ENCODE measurements at regions not wholly inside any gene's neighbourhood (a gene's known extent, or its start where the extent isn't known, plus 50 kb on each side); places are given as distances from the start of the nearest gene placed in this dataset.

- no peaks in the 10 kb centered on the region for H3K9me3 ChIP-seq (ENCODE audit: severe bottlenecking)
- no peak overlapping the region for H3K27ac ChIP-seq (ENCODE audit: poor library complexity, severe bottlenecking)
- DNase-seq (ENCODE audit: low spot score) = no peak
- TF ChIP-seq CTCF (IDR thresholded peaks at IDR 0.05; ENCODE audit: poor library complexity, severe bottlenecking) = no peak
- H3K4me3 ChIP-seq (ENCODE audit: severe bottlenecking) = no peak overlapping the region
- H3K4me1 ChIP-seq (ENCODE audit: insufficient read depth, poor library complexity, severe bottlenecking) = no peaks in the 10 kb centered on the region
- ATAC-seq (ENCODE audit: low read depth) = no peak
- H3K27me3 ChIP-seq (ENCODE audit: insufficient read depth, poor library complexity, severe bottlenecking) = no peaks in the 10 kb centered on the region
- no peaks in the 10 kb centered on the region for H3K36me3 ChIP-seq (ENCODE audit: low read depth)
These were observed 322.2 kb upstream of the HS6ST1 start for GRCh38 chr2:128640845-128641360.

- DNase-seq (ENCODE audit: low spot score) (no peak), ATAC-seq (ENCODE audit: low read depth) (no peak)
- no peak overlapping the region for H3K4me3 ChIP-seq (ENCODE audit: severe bottlenecking)
- H3K9me3 ChIP-seq (ENCODE audit: severe bottlenecking) = no peaks in the 10 kb centered on the region
- TF ChIP-seq CTCF (IDR thresholded peaks at IDR 0.05; ENCODE audit: poor library complexity, severe bottlenecking) = no peak
- H3K27me3 ChIP-seq (ENCODE audit: insufficient read depth, poor library complexity, severe bottlenecking) = no peaks in the 10 kb centered on the region
- H3K36me3 ChIP-seq (ENCODE audit: low read depth) = no peaks in the 10 kb centered on the region
- H3K4me1 ChIP-seq (ENCODE audit: insufficient read depth, poor library complexity, severe bottlenecking) = no peaks in the 10 kb centered on the region
- H3K27ac ChIP-seq (ENCODE audit: poor library complexity, severe bottlenecking) = no peak overlapping the region
These were observed 322.9 kb upstream of the HS6ST1 start for GRCh38 chr2:128641421-128642080.

- Histone ChIP-seq H3K9me3 (ENCODE audit: severe bottlenecking) (no peaks in the 10 kb centered on the region), H3K27me3 (ENCODE audit: insufficient read depth, poor library complexity, severe bottlenecking) (no peaks in the 10 kb centered on the region), H3K4me3 (ENCODE audit: severe bottlenecking) (no peak overlapping the region), H3K4me1 (ENCODE audit: insufficient read depth, poor library complexity, severe bottlenecking) (no peaks in the 10 kb centered on the region), H3K27ac (ENCODE audit: poor library complexity, severe bottlenecking) (no peak overlapping the region), H3K36me3 (ENCODE audit: low read depth) (no peaks in the 10 kb centered on the region)
- no peak for TF ChIP-seq CTCF (IDR thresholded peaks at IDR 0.05; ENCODE audit: poor library complexity, severe bottlenecking)
- DNase-seq (ENCODE audit: low spot score) (no peak), ATAC-seq (ENCODE audit: low read depth) (no peak)
These were observed 323.6 kb upstream of the HS6ST1 start for GRCh38 chr2:128642316-128642715.

GRCh38 chr2:128642821-128643220, 324.2 kb upstream of the HS6ST1 start:
- Histone ChIP-seq H3K27ac (ENCODE audit: poor library complexity, severe bottlenecking) (no peak overlapping the region), H3K36me3 (ENCODE audit: low read depth) (no peaks in the 10 kb centered on the region), H3K9me3 (ENCODE audit: severe bottlenecking) (no peaks in the 10 kb centered on the region), H3K4me3 (ENCODE audit: severe bottlenecking) (no peak overlapping the region), H3K27me3 (ENCODE audit: insufficient read depth, poor library complexity, severe bottlenecking) (no peaks in the 10 kb centered on the region), H3K4me1 (ENCODE audit: insufficient read depth, poor library complexity, severe bottlenecking) (no peaks in the 10 kb centered on the region)
- no peak for TF ChIP-seq CTCF (IDR thresholded peaks at IDR 0.05; ENCODE audit: poor library complexity, severe bottlenecking)
- ATAC-seq (ENCODE audit: low read depth) (no peak), DNase-seq (ENCODE audit: low spot score) (no peak)
